ENCODE measurements at regions not wholly inside any gene's neighbourhood (a gene's known extent, or its start where the extent isn't known, plus 50 kb on each side); places are given as distances from the start of the nearest gene placed in this dataset.

GRCh38 chr11:105211806-105212554 is 72.4 kb upstream of the CARD18 start:
- Histone ChIP-seq H3K27me3 (replicated peaks in 1 of 4; ENCODE audit: control extremely low read depth in 1 of 4, control insufficient read depth in 3 of 4, insufficient read depth in 4 of 4, low read length in 3 of 4) (no peaks in the 10 kb centered on the region), H2AFZ (ENCODE audit: insufficient read depth, low read depth, low read length, poor library complexity, severe bottlenecking) (no peak overlapping the region), H3K9ac (ENCODE audit: low read length) (no peak overlapping the region), H3K36me3 (replicated peaks in 1 of 2; ENCODE audit: control extremely low read depth in 1 of 2, control insufficient read depth in 1 of 2, extremely low read depth in 1 of 2, insufficient read depth in 2 of 2, low read length in 1 of 2) (no peaks in the 10 kb centered on the region), H4K20me1 (ENCODE audit: control insufficient read depth, insufficient read depth, low read length, poor library complexity, severe bottlenecking) (no peaks in the 10 kb centered on the region), H3K4me2 (replicated peaks; ENCODE audit: low read depth, low read length, poor library complexity, severe bottlenecking) (no peak overlapping the region), H3K27ac (ENCODE audit: low read length in 2 of 2) (no peak overlapping the region), H3K9me3 (ENCODE audit: control extremely low read depth in 1 of 3, control insufficient read depth in 2 of 3, insufficient read depth in 1 of 3, low read length in 2 of 3) (no peaks in the 10 kb centered on the region), H3K79me2 (ENCODE audit: control insufficient read depth, insufficient read depth, low read length) (no peaks in the 10 kb centered on the region), H3K4me1 (ENCODE audit: control insufficient read depth in 2 of 2, insufficient read depth in 2 of 2, low read length in 2 of 2) (peaks cover 0 to 5% of the 10 kb centered on the region in 2 donors), H3K4me3 (ENCODE audit: control extremely low read depth in 1 of 5, extremely low read depth in 1 of 5, insufficient read depth in 1 of 5, low read depth in 2 of 5, low read length in 4 of 5) (no peak overlapping the region)
- ChIA-PET POLR2A (no interaction called here), CTCF (no interaction called here)
- WGBS (ENCODE audit: insufficient coverage), result no CpG with 5 or more reads among the region's 5 CpGs
- Mint-ChIP-seq H3K9me3 (ENCODE audit: insufficient read depth) (no peaks in the 10 kb centered on the region), H3K27me3 (peaks cover 10% of the 10 kb centered on the region), H3K27ac (no peak overlapping the region), H3K4me1 (peaks cover 2% of the 10 kb centered on the region), H3K4me3 (no peak overlapping the region)
- TF ChIP-seq, protein P1, sequence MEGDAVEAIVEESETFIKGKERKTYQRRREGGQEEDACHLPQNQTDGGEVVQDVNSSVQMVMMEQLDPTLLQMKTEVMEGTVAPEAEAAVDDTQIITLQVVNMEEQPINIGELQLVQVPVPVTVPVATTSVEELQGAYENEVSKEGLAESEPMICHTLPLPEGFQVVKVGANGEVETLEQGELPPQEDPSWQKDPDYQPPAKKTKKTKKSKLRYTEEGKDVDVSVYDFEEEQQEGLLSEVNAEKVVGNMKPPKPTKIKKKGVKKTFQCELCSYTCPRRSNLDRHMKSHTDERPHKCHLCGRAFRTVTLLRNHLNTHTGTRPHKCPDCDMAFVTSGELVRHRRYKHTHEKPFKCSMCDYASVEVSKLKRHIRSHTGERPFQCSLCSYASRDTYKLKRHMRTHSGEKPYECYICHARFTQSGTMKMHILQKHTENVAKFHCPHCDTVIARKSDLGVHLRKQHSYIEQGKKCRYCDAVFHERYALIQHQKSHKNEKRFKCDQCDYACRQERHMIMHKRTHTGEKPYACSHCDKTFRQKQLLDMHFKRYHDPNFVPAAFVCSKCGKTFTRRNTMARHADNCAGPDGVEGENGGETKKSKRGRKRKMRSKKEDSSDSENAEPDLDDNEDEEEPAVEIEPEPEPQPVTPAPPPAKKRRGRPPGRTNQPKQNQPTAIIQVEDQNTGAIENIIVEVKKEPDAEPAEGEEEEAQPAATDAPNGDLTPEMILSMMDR (IDR thresholded peaks at IDR 0.05), result no peak
- TF ChIP-seq EZH2 (IDR thresholded peaks at IDR 0.05; ENCODE audit: borderline replicate concordance, insufficient read depth, low read depth, low read length, poor library complexity, severe bottlenecking), result no peak
- ATAC-seq (ENCODE audit: low read depth), result no peak
- intact Hi-C loops (cut with micrococcal nuclease), result no loop called here
- no peak for DNase-seq

GRCh38 chr11:105208019-105208418 is 68.5 kb upstream of the CARD18 start:
- ATAC-seq (ENCODE audit: low read depth), result no peak
- ChIA-PET POLR2A (no interaction called here), CTCF (no interaction called here)
- Histone ChIP-seq H2AFZ (ENCODE audit: insufficient read depth, low read depth, low read length, poor library complexity, severe bottlenecking) (no peak overlapping the region), H4K20me1 (ENCODE audit: control insufficient read depth, insufficient read depth, low read length, poor library complexity, severe bottlenecking) (no peaks in the 10 kb centered on the region), H3K4me2 (replicated peaks; ENCODE audit: low read depth, low read length, poor library complexity, severe bottlenecking) (no peak overlapping the region), H3K27ac (ENCODE audit: low read length in 2 of 2) (no peak overlapping the region), H3K9ac (ENCODE audit: low read length) (no peak overlapping the region), H3K4me1 (ENCODE audit: control insufficient read depth in 2 of 2, insufficient read depth in 2 of 2, low read length in 2 of 2) (peaks cover 0 to 5% of the 10 kb centered on the region in 2 donors), H3K79me2 (ENCODE audit: control insufficient read depth, insufficient read depth, low read length) (no peaks in the 10 kb centered on the region), H3K27me3 (replicated peaks in 1 of 4; ENCODE audit: control extremely low read depth in 1 of 4, control insufficient read depth in 3 of 4, insufficient read depth in 4 of 4, low read length in 3 of 4) (no peaks in the 10 kb centered on the region), H3K4me3 (ENCODE audit: control extremely low read depth in 1 of 5, extremely low read depth in 1 of 5, insufficient read depth in 1 of 5, low read depth in 2 of 5, low read length in 4 of 5) (no peak overlapping the region), H3K9me3 (ENCODE audit: control extremely low read depth in 1 of 3, control insufficient read depth in 2 of 3, insufficient read depth in 1 of 3, low read length in 2 of 3) (no peaks in the 10 kb centered on the region), H3K36me3 (replicated peaks in 1 of 2; ENCODE audit: control extremely low read depth in 1 of 2, control insufficient read depth in 1 of 2, extremely low read depth in 1 of 2, insufficient read depth in 2 of 2, low read length in 1 of 2) (no peaks in the 10 kb centered on the region)
- DNase-seq, result no peak
- WGBS (ENCODE audit: insufficient coverage), result no CpG with 5 or more reads among the region's 4 CpGs
- peaks cover 4% of the 10 kb centered on the region for H3K27me3 Mint-ChIP-seq
- H3K9me3 Mint-ChIP-seq (ENCODE audit: insufficient read depth), result no peaks in the 10 kb centered on the region
- H3K27ac Mint-ChIP-seq, result no peak overlapping the region
- intact Hi-C loops (cut with micrococcal nuclease), result no loop called here
- H3K4me3 Mint-ChIP-seq, result no peak overlapping the region
- H3K4me1 Mint-ChIP-seq, result no peaks in the 10 kb centered on the region
- TF ChIP-seq EZH2 (IDR thresholded peaks at IDR 0.05; ENCODE audit: borderline replicate concordance, insufficient read depth, low read depth, low read length, poor library complexity, severe bottlenecking), result no peak
- TF ChIP-seq, protein P1 (IDR thresholded peaks at IDR 0.05), result no peak

All from B cell (primary cell).